ENCODE measurements at regions not wholly inside any gene's neighbourhood (a gene's known extent, or its start where the extent isn't known, plus 50 kb on each side); places are given as distances from the start of the nearest gene placed in this dataset.

DNA sequence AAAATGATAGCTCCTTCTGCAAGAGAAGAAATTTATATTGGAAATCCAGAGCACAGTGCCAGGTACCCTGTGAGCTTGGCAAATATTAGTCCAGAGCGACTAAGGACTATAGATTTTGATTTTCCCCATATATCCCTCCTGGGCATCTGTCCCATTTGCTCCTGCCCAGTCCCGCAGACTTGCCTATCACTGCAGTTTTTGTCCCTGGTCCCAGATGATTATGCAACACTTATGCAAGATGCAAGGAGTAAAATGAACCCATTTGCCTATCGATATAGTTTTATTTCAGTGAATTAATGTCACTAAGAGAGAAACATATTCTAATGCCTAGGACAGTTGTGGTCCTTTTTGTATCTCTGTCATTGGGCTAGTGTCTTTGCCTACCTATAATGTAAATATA is 215.9 kb upstream of the BMP4 start:
- in situ Hi-C loops (cut with HindIII; ENCODE audit: low sequenced_read_pairs), result no loop called here

DNA sequence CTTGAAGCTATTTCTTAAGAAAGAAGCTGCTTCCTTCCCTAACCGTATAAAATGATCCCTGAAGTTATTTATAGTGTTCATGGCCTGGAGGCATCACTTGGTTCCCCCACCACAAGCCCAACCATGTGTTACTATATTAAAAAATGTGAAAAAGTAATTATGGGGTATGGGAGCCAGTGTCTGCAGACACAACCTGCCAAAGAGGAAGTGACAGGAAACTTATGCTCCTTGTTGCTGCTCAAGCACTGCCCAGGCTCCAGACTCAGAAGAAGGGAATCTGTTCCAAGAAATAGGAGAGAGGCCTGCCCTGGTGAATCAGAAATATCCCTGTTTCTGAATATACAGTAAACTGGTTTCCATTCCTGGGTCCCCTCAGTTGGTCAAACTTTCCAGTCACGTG is 217.2 kb upstream of the BMP4 start:
- in situ Hi-C loops (cut with HindIII; ENCODE audit: low sequenced_read_pairs), result no loop called here

DNA sequence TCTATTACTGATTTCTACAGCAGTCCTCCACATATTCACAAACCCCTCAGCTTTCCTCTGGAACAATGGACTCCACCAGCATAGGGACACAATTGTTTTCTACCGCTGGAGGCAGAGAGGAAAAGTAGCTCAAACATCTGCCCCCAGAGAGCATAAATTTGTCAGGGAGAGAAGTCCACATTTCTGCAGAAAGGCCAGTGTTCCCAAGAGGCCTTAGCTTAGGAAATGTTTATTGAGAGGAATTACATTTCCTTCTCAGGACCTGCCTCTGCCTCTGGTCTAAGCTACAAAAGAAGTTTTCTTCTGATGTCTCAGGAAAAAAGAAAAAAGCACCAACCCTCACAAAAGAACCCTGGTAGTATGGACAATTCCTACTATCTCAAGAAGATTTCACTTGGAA is 217.8 kb upstream of the BMP4 start:
- in situ Hi-C loops (cut with HindIII; ENCODE audit: low sequenced_read_pairs), result no loop called here

DNA sequence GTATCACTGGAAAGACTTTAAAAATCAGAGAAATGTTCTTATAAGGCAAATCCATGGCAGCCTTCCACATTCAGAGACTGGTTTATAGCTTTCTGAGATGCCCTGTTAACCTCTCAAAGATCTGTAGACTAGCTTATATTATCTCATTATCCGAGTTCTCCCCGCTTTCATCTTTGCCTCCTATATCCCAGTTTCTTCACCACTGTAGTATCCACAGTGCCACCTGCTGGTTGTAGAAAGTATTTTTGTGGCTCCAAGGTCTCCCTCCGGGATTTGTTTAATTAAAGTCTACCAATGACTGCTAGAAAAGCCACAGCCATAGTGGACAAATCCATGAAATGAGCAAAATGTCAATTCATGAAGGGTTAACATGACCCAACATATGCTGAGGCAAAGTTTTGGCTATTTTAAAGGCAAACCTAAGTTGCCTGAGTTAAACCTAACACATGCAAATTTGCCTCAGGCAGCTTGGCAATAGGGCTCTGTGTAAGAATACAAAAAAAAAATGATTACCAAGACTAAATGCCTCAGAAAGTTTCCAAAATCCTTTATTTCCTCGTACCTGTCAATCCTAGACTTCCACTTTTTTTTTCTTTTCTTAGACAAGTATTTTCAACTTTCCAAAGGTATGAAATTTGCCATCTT is 218.8 kb upstream of the BMP4 start:
- in situ Hi-C loops (cut with HindIII; ENCODE audit: low sequenced_read_pairs), result no loop called here

DNA sequence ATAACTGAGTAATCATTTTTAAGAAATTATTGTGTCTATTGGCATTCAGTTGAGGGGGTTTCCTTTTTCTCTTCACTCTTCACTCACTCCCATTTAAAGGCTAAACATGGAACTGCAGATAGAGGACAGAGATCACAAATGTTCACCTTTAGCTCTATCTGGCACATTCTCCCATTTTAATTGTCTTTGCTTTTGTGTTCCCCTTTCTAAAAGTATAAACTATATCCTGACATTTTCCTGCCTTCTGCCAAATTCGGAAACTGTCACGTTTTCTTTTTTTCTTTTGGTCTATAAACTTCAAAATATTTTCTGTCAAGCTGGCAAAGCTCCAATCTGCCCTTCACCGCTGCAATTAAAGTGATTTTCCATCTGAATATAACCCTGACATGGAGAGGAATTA is 219.8 kb upstream of the CDKN3 start:
- in situ Hi-C loops (cut with HindIII; ENCODE audit: low sequenced_read_pairs), result no loop called here

DNA sequence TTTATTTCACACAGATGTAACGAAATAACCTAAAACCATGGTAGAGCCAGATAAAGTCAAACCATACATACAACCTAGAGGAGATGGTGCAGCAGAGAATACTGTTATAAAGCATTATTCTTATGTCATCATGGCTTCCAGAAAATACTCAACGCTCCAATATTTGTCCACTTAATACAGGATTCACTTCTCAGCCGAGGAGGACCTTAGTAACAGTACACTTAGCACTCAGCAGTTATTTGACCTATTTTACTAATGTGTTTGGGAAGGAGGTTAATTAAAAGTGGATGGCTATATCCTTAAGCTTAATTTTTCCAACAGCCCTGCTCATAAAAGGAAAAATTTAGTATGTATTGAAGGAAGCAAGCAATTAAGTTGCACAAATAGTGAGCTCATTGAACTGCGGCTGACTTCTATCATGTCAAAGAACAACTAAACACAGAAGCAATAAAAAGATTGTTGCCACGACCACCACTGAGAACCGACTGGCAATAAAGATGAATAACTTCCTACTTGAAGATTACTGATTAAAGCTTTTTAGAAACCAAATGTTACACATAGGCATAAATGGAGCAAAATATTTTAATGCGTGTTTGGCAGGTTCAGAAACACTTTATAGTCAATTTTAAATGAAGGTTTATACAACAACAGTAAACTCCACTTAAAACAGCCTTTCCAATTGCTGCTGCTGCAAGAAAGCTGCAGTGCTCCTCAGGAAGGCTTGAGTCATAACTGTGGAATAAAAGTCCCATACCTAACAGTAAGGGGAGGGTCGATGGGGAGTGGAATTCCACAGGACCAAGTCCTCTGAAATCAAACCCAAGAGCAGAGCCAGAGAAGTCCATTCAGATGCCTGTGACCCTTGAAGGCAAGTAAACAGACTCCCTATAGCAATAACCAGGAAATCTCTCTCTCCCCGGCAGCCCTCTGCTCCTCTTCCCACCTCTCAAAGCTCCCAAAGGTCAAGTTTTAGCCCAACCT is 218.9 kb upstream of the CDKN3 start:
- in situ Hi-C loops (cut with HindIII; ENCODE audit: low sequenced_read_pairs), result no loop called here

DNA sequence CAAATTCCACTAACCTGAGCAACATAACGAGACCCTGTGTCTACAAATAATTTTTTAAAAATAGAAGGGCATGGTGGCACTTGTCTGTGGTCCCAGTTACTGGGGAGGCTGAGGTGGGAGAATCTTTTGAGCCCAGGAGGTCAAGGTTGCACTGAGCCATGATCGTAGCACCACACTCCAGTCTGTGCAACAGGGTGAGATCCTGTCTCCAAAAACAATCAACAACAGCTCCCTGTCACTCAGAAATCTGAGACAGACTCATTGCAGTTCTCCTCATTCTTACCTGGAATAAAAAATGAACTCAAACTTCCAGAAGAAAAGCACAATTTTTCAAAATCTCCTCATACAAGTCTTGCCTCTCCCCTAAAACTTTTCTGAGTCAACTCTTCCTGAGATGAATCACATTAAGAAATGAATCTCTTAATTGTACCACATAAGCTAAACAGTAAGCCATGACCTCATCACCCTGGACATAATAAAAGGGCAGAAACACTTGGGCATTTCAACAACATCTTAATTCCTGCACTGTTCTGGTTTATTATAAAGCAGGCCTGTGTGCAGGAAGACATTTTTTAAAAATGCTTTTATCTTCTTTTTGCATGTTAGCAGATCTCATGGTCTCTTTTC is 214.3 kb upstream of the CDKN3 start:
- in situ Hi-C loops (cut with HindIII; ENCODE audit: low sequenced_read_pairs), result no loop called here

DNA sequence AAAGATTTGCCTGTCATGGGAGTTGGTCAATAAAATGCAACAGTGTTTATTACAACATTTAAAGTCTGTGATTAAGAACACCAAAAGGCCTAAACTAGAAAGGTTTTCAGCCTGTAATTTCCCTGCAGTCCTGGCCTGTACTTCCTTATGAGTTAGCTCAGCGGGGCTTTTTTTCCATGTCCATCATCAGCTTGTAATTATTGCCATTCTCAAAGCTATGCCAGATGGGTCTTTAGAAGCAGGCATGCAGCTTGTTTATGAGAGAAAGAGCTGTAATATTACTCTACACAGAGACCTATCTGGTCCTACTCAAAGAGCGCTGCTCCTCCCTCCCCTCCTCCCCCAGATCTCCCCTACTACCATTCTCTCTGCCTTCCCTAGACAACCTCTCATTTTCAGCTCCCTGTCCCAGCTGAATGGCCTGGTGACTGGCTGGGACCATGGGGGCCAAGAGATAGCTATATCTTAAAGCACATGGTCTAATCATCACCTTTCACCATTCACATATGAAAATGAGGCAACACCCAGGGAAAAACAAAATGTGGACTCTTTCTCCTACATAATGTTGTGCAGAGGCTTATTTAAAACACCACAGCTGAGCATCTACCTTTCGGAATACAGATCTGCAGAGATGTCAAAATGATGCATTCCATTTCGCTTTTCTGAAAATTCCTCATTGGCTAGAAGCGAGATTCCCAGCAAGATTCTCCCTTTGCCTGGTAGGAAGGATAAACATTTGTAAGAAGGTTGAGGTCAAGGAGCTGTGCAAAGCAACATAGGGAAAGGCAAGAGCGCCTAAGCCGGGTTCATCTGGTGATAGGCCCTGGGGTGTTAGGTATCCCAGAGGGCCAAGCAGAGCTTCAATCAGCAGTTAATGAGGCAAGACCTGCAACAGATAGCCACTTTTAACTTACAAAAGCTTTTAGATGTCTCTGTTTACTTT is 209.7 kb upstream of the CDKN3 start:
- in situ Hi-C loops (cut with HindIII; ENCODE audit: low sequenced_read_pairs), result no loop called here

DNA sequence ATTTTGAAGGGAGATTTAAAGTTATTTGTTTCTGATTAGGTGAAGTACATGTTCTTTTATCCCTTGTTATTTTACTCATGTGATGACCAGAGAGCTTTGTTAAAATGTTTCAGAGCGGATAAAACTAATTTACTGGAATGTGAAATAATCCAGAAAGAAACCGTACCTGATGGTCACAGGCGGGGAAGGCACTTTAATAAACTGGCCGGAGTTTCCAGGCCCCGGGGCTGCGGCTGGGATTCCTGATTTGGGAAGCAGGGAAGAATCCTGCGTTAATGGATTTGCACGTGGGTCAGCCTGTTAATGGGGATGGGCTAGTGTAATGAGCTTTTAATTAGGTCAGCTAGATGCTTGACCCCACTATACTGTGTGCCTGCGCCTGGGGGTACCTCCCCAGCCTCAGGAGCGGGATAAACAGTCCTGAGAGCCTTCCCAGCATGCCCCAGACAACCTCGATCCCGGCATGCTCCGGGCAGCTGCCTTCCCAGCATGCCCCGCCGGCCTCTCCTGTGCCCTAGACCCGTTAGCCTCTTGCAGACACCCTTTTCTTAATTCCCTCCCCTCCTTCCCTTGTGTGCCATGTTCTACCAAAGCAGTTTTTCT is 208.6 kb upstream of the CDKN3 start:
- in situ Hi-C loops (cut with HindIII; ENCODE audit: low sequenced_read_pairs), result no loop called here

DNA sequence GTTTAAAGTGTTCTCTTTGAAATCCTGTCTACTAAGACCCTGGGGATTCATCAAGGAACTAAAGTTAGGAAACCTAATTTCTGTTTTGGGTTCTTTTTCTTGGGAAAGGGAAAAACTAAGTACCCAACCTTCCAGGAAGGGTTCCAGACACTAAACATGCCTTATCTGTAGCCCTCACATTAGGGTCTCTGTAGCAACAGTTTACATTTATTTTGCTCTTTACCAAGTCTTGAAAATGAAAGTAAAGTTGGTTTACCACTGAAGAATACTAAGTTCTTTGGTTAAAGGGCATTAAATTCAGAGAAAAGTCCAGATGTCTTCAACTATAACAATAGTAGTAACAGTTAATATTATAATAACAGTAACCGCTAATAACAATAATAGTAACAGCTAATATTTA is 207.5 kb upstream of the CDKN3 start:
- in situ Hi-C loops (cut with HindIII; ENCODE audit: low sequenced_read_pairs), result no loop called here

DNA sequence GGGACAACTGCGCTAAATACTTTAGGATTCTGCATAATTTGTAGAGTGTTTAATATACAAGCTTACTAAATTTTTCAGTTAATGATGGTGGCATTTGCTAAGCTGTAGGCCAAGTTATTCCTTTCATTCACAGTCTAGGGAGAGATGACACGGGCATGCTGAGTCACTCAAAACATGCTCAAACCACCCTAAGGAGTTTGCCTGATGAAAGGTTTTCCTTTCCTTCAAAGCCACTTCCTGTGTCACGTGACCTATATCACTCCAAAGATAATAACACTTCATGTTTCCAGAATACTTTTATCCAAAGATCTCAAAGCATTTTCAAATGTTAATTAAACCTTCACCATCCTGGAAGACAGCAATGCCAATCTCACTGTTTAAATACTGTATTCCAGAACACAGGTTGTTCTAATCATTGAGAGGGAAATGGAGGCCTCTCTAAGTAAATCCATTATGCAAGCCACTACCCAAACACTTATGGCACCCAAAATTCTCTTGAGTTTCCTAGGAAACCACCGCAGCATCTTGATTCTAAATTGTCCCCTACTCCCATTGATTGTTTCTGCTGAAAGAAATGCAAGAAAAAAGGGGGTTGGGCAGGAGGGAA is 207.0 kb upstream of the CDKN3 start:
- in situ Hi-C loops (cut with HindIII; ENCODE audit: low sequenced_read_pairs), result no loop called here

DNA sequence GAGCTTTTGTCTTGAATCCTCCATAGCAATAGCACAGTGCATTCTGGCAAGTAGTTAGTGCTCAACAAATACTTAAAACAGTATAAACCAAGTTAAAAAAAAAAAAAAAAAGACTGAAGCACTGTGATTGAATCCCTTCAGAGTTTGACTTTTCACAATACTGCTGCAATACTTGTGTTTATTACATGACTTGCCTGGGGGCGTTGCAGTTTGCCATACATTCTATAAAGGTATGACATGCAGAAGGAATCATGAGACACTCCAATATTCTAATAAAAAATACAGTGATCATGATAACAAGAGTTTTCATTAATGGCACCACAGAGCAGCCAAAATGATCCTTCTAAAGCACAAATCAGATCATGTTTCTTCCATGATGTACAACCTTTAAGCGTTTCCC is 205.0 kb upstream of the CDKN3 start:
- in situ Hi-C loops (cut with HindIII; ENCODE audit: low sequenced_read_pairs), result no loop called here

DNA sequence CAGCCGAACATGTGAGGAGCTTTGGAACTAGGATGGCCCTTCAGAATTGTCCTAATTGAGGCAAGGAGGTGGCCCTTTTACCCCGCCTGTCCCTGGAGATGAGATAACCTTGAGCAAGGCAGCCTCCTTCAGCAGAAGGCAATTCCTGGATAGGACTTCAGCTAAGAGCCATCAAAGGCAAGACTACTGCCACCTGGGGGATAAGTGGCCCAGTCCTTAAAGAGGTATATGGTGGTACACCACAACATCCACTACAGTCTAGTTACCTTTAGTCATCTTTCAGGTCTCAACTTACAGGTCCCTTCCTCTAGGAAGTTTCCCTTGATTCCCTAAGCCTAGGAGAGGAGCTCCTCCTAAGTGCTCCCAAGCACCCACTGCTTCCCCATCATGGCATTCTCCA is 204.2 kb upstream of the CDKN3 start:
- in situ Hi-C loops (cut with HindIII; ENCODE audit: low sequenced_read_pairs), result no loop called here

DNA sequence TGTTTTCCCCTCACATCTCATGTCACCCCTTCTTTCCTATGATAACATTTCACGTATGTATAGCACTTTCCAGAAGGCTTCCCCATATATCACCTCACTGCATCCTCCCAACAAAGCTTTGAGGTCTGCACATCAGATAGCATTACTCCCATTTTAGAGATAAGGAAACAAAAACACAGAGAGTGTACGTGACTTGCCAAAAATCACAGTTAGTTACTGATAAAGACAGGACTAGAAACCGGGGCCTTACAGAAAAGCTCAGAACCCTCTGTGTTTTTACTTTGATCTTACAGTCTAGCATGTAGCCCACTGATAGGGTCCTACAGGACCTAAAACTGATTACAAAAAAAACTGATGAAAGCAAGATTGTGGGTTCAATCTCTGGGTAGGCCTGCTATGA is 202.9 kb upstream of the CDKN3 start:
- in situ Hi-C loops (cut with HindIII; ENCODE audit: low sequenced_read_pairs), result no loop called here

DNA sequence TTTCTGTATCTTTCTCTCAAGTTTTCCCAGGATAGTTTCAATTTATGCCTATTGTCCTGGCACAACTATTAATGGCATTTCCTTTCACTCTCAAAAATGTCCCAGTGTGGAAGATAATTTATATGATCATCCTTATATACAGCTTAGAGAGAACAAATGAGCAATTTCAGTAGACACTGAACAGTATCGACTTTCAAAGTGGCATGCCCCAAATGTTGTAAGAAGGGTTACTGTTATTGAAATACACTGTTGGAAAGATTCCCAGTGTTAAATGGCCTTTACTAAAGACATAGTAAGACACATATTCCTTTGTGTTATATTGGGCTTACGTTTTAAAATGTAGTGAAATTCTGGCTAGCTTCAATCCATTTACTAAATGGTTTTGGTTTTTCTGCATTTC is 202.3 kb upstream of the CDKN3 start:
- in situ Hi-C loops (cut with HindIII; ENCODE audit: low sequenced_read_pairs), result no loop called here

DNA sequence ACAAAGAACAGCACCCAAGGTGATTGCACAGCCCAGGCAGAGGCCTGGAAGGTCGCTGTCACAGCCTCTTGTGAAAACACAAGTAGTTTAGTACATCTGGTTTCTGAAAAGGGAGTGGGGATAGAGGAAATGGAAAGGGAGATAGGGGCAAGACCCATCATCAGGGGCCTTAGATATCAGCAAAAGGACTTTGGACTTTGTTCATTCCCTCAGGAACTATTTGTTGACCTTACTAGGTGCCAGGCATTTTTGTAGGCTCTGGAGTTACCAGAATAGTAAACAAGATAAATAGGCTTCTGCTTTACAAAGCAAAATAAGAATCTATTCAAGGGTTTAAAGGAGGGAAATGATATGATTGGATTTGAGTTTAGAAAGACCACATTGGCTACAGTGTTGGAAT is 199.4 kb upstream of the CDKN3 start:
- in situ Hi-C loops (cut with HindIII; ENCODE audit: low sequenced_read_pairs), result no loop called here

DNA sequence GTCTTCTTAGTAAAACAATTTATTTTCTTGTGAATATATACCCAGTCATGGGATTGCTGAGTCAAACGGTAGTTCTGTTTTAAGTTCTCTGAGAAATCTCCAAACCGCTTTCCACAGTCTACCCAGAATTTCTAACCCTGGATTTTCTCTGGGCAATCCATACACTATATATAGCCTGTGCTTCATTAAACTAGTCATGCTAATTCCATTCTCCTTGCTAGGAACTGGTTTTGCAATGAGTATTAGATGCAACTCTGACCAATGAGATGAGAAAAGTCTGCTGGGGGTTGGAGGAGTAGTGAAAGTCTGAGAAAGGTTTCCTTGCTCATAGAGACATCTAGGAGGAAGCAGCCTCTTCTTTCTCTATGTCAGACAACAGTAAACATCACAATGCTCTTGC is 196.1 kb upstream of the CDKN3 start:
- in situ Hi-C loops (cut with HindIII; ENCODE audit: low sequenced_read_pairs), result no loop called here

DNA sequence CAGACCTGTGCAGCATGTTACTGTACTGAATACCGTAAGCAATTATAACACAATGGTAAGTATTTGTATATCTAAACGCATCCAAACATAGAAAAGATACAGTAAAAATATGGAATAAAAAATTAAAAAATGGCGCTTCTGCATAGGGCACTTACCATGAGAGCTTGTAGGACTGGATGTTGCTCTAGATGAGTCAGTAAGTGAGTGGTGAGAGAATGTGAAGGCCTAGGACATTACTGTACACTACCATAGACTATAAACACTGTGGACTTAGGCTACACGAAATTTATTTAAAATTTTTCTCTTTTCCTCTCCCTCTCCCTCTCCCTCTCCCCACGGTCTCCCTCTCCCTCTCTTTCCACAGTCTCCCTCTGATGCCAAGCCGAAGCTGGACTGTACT is 194.5 kb upstream of the CDKN3 start:
- in situ Hi-C loops (cut with HindIII; ENCODE audit: low sequenced_read_pairs), result no loop called here

DNA sequence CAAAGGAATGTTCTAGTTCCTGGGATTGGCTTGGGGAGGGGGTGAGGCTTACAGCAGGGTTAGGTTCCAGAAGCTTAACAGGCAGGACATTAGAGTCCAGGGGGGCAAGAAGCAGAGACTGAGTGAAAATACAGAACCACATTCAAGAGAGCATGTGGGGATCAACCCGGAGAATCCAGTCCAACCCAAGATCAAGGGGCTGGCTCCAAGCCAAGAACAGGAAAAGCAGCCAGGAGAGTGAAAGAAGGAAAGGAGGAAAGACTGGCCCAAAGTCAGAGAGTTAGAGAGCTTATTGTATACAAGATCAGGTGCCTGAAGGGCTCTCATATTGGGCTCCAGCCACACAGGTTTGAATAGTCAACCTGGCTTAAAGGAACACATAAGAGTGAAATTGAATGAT is 190.3 kb upstream of the CDKN3 start:
- in situ Hi-C loops (cut with HindIII; ENCODE audit: low sequenced_read_pairs), result no loop called here

DNA sequence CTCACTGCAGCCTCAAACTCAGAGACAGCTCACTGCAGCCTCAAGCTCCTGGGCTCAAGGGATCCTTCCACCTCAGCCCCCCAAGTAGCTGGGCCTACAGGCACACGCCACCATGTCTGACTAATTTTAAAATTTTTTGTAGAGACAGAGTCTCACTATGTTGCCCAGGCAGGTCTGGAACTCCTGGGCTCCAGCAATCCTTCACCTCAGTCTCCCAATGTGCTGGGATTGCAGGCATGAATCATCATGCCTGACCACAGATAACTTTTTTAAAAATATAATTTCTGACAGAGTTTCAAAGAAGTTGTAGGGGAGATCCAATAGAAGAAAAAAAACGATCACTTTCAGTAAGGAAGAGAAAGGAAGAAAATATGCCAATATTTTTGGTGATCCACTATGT is 189.7 kb upstream of the CDKN3 start:
- in situ Hi-C loops (cut with HindIII; ENCODE audit: low sequenced_read_pairs), result no loop called here
